ENCODE measurements at regions not wholly inside any gene's neighbourhood (a gene's known extent, or its start where the extent isn't known, plus 50 kb on each side); places are given as distances from the start of the nearest gene placed in this dataset.

GRCh38 chr2:4381773-4382172 lies 678.4 kb downstream of the DCDC2C start:
- no peak for TF ChIP-seq TSHZ1 (tag by site-specific recombination; IDR thresholded peaks at IDR 0.05; ENCODE audit: borderline replicate concordance)
- TF ChIP-seq CTCF (tag by site-specific recombination; IDR thresholded peaks at IDR 0.05) = no peak
- no peak for TF ChIP-seq ZNF600 (tag by site-specific recombination; IDR thresholded peaks at IDR 0.05)
- TF ChIP-seq ZNF214 (tag by site-specific recombination; IDR thresholded peaks at IDR 0.05; ENCODE audit: borderline replicate concordance) = no peak
- no peak for TF ChIP-seq ZNF324 (tag by site-specific recombination; IDR thresholded peaks at IDR 0.05)
- TF ChIP-seq ZNF449 (tag by site-specific recombination; IDR thresholded peaks at IDR 0.05) = no peak
- no peak for TF ChIP-seq PATZ1 (tag by site-specific recombination; IDR thresholded peaks at IDR 0.05)
